ENCODE measurements at regions not wholly inside any gene's neighbourhood (a gene's known extent, or its start where the extent isn't known, plus 50 kb on each side); places are given as distances from the start of the nearest gene placed in this dataset.
A peak's percentile ranks its signal among the peaks of the same experiment; 100 is the strongest.

DNA sequence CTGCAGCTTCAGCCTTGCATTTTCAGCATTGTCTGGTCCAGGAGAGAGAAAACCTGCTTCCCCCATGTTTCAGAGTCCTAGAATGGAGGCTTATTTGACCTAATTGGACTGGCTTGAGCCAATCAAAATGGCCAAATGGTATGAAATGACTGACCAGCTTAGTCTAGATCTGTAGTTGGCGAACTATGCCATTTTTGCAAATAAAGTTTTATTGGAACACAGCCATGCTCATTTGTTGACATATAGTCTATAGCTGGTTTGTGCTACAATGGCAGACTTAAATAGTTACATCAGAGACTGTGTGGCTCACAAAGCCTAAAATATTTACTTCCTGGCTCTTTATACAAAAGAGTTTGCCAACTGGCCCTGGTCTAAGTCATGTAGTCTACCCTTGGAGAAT, 180.8 kb downstream of the HS3ST3B1 start:
- no peak for DNase-seq (ENCODE audit: low spot score)

GRCh38 chr17:14474591-14474990, 173.7 kb downstream of the HS3ST3B1 start:
- no peak for DNase-seq (ENCODE audit: low spot score)

GRCh38 chr17:14471052-14471451, 170.2 kb downstream of the HS3ST3B1 start:
- no peak for DNase-seq (ENCODE audit: low spot score)

DNA sequence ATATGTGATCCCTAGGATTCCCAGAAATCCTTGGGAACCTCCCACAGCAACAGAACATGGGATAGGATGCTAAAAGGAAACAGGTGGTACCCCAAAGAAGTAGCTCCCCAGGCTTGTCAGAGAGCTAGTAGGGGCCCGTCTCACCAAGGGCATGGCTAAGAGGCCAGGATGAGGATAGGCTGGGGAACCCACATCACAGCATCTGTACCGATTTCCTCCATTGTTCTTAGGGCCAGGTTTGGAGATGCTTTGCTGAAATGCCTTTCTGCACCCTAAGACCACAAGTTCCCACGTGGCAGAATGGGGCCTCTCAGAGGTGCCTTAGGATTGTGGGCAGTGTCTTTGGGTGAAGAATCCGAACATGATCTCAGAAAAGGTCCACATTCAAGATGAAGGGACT, 169.5 kb downstream of the HS3ST3B1 start:
- no peak for DNase-seq (ENCODE audit: low spot score)

DNA sequence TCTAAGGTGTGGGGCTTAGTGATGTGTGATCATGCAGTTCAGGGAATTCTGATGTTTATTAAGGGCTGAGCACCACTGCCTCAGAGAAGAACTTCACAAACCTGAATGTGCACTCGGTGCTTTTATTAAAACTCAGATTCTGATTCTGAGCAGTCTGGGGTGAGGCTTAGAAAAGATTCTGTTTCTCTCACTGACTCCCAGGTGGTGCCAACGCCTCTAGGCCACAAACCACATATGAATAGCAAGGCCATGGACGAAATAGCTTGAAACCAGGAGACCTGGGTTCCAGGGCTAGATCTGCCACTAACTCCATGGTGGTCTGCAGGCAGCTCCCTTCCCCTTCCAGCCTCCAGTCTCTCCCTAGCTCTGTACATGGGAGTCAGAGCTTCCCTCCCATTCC, 169.1 kb downstream of the HS3ST3B1 start:
- DNase-seq (ENCODE audit: low spot score) = no peak

GRCh38 chr17:14468858-14469257, 168.0 kb downstream of the HS3ST3B1 start:
- DNase-seq (ENCODE audit: low spot score) = no peak

GRCh38 chr17:14461227-14461548, 160.3 kb downstream of the HS3ST3B1 start:
- DNase-seq (ENCODE audit: low spot score) = no peak

DNA sequence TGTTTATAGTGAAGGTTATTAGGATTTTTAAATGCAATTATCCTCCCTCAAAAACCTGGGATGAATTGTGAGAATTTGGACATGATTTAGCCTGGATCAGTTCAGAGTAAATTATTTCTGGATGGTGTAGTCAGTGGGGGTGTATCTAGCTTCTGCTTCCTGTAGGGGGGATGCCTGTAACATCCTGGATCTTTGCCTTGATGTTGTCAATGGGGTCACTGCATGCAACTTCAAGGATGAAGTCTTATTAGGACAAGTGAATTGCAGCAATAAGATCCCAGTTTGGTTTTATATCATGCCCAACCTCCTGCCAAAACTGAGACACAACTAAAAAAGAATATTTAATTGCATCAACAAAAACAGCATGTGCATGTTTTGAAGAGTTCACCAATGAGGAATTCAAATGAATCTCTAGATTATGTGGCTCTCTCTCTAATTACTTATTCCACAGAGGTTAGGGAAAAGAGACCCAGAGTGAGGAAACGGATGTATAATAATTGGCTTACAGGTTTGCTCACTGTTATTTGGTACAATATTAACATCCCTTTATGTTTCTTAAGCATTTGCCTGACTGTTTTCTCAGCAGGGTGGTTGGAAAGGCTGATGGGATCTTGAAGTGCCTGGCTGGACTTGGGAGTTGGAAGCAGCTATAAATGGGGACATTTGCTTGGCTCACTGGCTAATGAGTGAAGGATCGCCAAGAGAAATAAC, 159.8 kb downstream of the HS3ST3B1 start:
- DNase-seq (ENCODE audit: low spot score) = no peak

- no peak for DNase-seq (ENCODE audit: low spot score)
Observed at GRCh38 chr17:14459955-14460354, 159.1 kb downstream of the HS3ST3B1 start.

- DNase-seq (ENCODE audit: low spot score) = no peak
Observed at GRCh38 chr17:14458724-14459123, 157.8 kb downstream of the HS3ST3B1 start.

DNA sequence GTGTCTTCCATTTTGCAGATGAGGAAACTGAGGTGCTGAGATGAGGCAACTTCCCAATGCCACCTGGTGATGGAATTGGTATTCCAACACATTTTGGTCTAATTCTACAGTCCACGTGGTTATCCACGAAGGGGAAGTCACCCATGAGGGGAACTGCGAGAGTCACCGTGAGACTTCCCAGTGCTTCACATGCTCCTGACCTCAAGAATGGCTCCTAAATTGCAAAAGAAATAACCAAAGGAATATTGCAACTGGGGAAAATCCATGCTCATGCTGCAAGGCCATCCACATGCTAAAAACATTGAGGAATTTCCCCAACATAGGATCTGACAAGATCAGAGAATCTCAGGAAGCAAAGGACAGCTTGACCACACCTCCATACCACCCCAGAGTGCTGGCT, 153.9 kb downstream of the HS3ST3B1 start:
- no peak for DNase-seq (ENCODE audit: low spot score)

GRCh38 chr17:14452856-14453255, 152.0 kb downstream of the HS3ST3B1 start:
- no peak for DNase-seq (ENCODE audit: low spot score)

- no peak for DNase-seq (ENCODE audit: low spot score)
Observed at GRCh38 chr17:14451729-14452191, 150.9 kb downstream of the HS3ST3B1 start.

GRCh38 chr17:14448818-14449217, 147.9 kb downstream of the HS3ST3B1 start:
- no peak for DNase-seq (ENCODE audit: low spot score)

GRCh38 chr17:14446825-14447224, 145.9 kb downstream of the HS3ST3B1 start:
- no peak for DNase-seq (ENCODE audit: low spot score)

GRCh38 chr17:14444915-14445314, 144.0 kb downstream of the HS3ST3B1 start:
- no peak for DNase-seq (ENCODE audit: low spot score)

DNA sequence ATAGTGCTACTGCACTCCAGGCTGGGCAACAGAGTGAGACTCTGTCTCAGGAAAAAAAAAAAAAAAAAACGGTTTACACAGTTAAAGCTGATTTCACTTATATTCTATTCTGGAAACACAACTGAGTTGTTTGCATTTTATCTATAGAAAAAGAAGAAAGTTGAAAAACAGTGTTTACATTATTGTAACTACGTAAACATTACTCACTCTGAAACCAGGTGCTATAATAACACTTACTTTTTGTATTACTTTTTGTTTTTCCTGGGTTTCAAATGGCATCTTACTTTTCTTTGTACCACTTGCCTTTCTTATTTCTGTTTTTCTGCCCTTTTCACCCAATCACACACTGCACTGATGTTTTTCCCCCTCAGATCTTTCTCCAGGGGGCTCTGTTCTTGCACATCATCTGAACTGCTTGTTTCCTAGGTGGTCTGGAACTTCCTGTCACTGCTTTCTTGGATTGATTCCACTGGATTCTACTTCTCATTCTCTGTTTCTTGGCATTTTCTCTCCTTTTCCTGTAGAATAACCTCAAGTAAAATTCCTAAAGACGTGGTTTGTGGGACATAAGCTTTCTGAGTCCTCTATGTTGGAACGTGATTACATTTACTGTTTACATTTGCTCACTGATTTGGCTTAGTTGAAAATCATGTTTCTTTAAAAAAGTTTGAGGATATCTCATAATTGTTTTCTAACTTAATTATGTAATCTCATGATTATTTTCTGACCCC, 142.1 kb downstream of the HS3ST3B1 start:
- no peak for DNase-seq (ENCODE audit: low spot score)

- no peak for DNase-seq (ENCODE audit: low spot score)
Observed at GRCh38 chr17:14437176-14437575, 136.3 kb downstream of the HS3ST3B1 start.

DNA sequence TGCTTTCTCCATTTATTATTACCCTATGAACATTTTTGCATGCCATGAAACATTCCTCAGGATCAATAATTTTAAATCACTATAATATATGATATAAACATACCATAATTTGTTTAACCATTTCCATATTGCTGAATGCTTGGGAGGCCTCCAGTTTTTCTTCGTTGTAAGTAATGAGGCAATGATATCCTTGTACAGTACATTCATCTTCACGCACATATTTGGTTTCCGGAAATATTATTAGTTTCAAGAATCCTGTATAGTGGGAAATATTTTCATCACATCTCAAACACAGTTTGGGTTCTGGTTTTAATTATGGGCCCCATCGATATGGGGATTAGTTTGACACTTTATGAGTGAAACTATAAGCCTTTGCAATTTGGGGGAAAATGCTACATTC, 135.4 kb downstream of the HS3ST3B1 start:
- DNase-seq (ENCODE audit: low spot score) = no peak

DNA sequence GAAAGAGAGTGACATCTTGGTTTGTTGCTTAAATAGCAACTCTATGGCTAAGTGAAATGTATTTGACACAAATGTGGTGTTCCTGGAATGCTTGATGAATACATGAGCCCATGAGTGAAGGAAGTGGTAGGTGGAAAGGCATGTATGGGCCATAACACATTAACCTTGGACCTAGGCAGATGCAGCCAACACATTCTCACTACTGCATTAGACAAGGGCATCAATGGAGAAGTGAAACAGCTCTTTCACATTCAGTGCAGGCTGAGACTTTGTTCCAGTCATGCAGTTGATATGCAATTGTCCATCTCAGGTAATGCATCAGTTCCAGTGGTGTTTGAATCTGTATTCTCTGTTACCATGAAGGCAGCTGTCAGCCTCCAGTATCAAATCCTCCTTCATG, 133.6 kb downstream of the HS3ST3B1 start:
- no peak for DNase-seq (ENCODE audit: low spot score)

DNA sequence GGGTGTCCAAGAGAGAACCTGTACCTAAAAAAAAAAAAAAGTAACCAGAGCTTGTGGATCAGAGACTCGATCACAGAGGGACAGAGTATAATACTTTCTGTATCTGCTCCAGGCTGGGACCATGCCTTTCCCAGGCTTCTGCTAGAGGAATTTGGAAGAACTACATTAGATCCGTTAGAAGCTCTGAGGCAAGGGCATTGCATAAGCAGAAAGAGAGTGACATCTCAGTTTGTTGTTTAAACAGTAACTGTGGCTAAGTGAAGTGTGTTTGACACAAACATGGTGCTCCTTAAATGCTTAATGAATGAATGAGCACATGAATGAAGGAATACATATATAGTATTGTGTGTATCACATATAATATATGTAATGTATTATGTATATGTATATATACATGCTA, 131.2 kb downstream of the HS3ST3B1 start:
- DNase-seq (ENCODE audit: low spot score) = no peak

DNA sequence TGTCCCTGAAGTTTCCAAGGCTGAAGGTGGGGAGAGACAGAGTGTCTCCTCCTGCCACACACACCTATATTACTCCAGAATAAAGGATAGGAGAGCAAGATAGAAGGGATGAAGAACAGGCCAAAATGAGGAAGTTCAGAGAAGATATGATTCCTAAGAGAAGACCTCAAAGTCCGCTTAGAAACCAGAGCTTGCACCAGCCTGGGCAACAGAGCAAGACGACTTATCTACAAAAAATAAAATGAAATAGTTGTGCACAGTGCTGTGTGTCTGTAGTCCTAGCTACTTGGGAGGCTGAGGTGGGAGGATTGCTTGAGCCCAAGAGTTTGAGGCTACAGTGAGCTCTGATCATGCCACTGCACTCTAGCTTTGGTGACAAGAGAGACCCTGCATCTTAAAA, 128.2 kb downstream of the HS3ST3B1 start:
- no peak for DNase-seq (ENCODE audit: low spot score)

DNA sequence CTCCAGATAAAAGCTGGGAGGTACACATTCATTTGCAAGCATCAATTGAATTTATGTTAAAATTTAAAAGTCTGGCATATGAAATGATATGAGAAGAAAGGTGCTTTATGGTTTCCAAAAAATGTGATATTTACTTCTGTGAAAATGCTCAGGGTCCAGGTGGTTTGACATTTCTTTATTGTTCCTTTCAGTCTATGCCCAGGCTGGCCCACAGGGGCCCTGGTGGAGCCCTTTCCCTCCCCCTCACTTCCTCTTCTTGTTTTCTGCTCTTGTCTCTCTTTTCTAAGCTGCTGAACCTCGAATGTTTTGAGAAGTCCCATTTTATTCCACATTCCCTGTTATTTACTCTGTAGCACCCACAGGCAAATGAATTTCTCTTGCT, 127.8 kb downstream of the HS3ST3B1 start:
- peak; percentile 38 for DNase-seq (ENCODE audit: low spot score)
